Gastrocnemius medialis (tissue), 4 donors: ENCODE measurements at regions not wholly inside any gene's neighbourhood (a gene's known extent, or its start where the extent isn't known, plus 50 kb on each side); places are given as distances from the start of the nearest gene placed in this dataset.
"Not testable (repeated sequence)": the region's sequence is repeated elsewhere in the genome, so short reads cannot be mapped to it uniquely, and the experiment has no call there.

Experiments
- CTCF ChIP-seq, 5 experiments: fragments of 450-650 bp in 3 of 5; fragments of 200-600 bp in 2 of 5; sonication (generic) in 2 of 5; IDR thresholded peaks in 4 of 5; conservative IDR thresholded peaks in 1 of 5; 1 replicate in 4 of 5; 2 replicates in 1 of 5; pipeline ENCODE4 v1.5.1; 2016 to 2019; ENCODE audit warnings: antibody characterized with exemption in 5 of 5, mild to moderate bottlenecking in 3 of 5, moderate library complexity in 3 of 5
- POLR2A ChIP-seq, 2 donors: fragments of 450-650 bp; IDR thresholded peaks; one replicate each; pipeline ENCODE4 v1.6.1; 2017; ENCODE audit warnings: antibody characterized with exemption in 2 of 2, mild to moderate bottlenecking in 2 of 2, moderate library complexity in 2 of 2

GRCh38 chr3:198149904-198150303, 189.9 kb downstream of the LMLN start:
- TF ChIP-seq CTCF (IDR thresholded peaks at IDR 0.05 in 4 of 5, conservative IDR thresholded peaks at IDR 0.05 in 1 of 5); POLR2A (IDR thresholded peaks at IDR 0.05): not testable (repeated sequence)
